SU-DHL-6 (cell line): ENCODE measurements at regions not wholly inside any gene's neighbourhood (a gene's known extent, or its start where the extent isn't known, plus 50 kb on each side); places are given as distances from the start of the nearest gene placed in this dataset.

Source experiments
- H2AFZ ChIP-seq: fragments of 200-600 bp; sonication (generic); 2 replicates; pipeline ENCODE4 v1.6.1; 2014; ENCODE audit warnings: low read depth, mild to moderate bottlenecking, moderate library complexity, mixed read lengths, antibody characterized with exemption, low read length; ENCODE audit not compliant: severe bottlenecking
- H3F3A ChIP-seq: fragments of 200-600 bp; shearing (Covaris generic); 2 replicates; pipeline ENCODE4 v1.6.0; 2016; ENCODE audit warnings: antibody characterized with exemption, mild to moderate bottlenecking; ENCODE audit not compliant: insufficient read depth
- H3K27ac ChIP-seq: fragments of 200-600 bp; sonication (generic); 2 replicates; pipeline ENCODE4 v1.5.1; 2016; ENCODE audit warnings: low read depth, mild to moderate bottlenecking, low read length, moderate library complexity, mixed read lengths
- H3K27me3 ChIP-seq: fragments of 200-600 bp; sonication (generic), shearing (Covaris generic); 2 replicates; pipeline ENCODE4 v1.6.0; 2014; ENCODE audit warnings: mild to moderate bottlenecking, low read length
- H3K36me3 ChIP-seq: fragments of 200-600 bp; sonication (generic); 2 replicates; pipeline ENCODE4 v1.6.1; 2014; ENCODE audit warnings: mild to moderate bottlenecking, low read length, mixed read lengths
- H3K4me2 ChIP-seq: fragments of 300-600, 200-600 bp; shearing (Covaris generic), sonication (generic); 2 replicates; pipeline ENCODE4 v1.6.0; 2014; ENCODE audit warnings: low read length, low read depth, mild to moderate bottlenecking; ENCODE audit not compliant: poor library complexity, severe bottlenecking
- H3K4me3 ChIP-seq: fragments of 200-600 bp; sonication (generic); 2 replicates; pipeline ENCODE4 v1.5.1; 2014; ENCODE audit warnings: antibody characterized with exemption, low read length, mild to moderate bottlenecking, mixed read lengths; ENCODE audit not compliant: insufficient read depth, poor library complexity, severe bottlenecking
- H3K79me2 ChIP-seq: fragments of 200-600 bp; sonication (generic); 2 replicates; pipeline ENCODE4 v1.6.1; 2014; ENCODE audit warnings: mild to moderate bottlenecking, low read length, moderate library complexity; ENCODE audit not compliant: insufficient read depth
- H3K9ac ChIP-seq: fragments of 200-600 bp; sonication (generic); 2 replicates; pipeline ENCODE4 v1.7.0; 2014; ENCODE audit warnings: mild to moderate bottlenecking, low read length
- H3K9me2 ChIP-seq: fragments of 200-600 bp; sonication (generic); replicated peaks from 2 replicates; pipeline ENCODE4 v1.6.1; 2014; ENCODE audit warnings: low read length; ENCODE audit not compliant: insufficient read depth
- H3K9me3 ChIP-seq: fragments of 200-600 bp; sonication (generic); 2 replicates; pipeline ENCODE4 v1.6.1; 2014; ENCODE audit warnings: low read length, mixed read lengths; ENCODE audit not compliant: insufficient read depth
- H4K20me1 ChIP-seq: fragments of 200-600 bp; sonication (generic); 2 replicates; pipeline ENCODE4 v1.6.1; 2014; ENCODE audit warnings: low read depth, mild to moderate bottlenecking, antibody characterized with exemption, low read length, moderate library complexity, mixed read lengths
- CTCF ChIP-seq: fragments of 200-600 bp; sonication (generic); IDR thresholded peaks from one replicate; pipeline ENCODE4 v1.5.1; 2017; ENCODE audit warnings: antibody characterized with exemption, mild to moderate bottlenecking, low read length, moderate library complexity; ENCODE audit not compliant: insufficient read depth, poor library complexity, severe bottlenecking
- EZH2phosphoT487 ChIP-seq: fragments of 200-600 bp; sonication (generic), shearing (Covaris generic); conservative IDR thresholded peaks from 2 replicates; pipeline ENCODE4 v1.6.1; 2018; ENCODE audit warnings: mild to moderate bottlenecking, antibody characterized with exemption, low read length, moderate library complexity, mixed read lengths

GRCh38 chr2:43080571-43081021 lies 145.8 kb downstream of the ZFP36L2 start:
- no peaks in the 10 kb centered on the region for H3F3A ChIP-seq

GRCh38 chr2:43078781-43079755 lies 147.3 kb downstream of the ZFP36L2 start:
- Histone ChIP-seq H3K27ac (no peak overlapping the region), H3F3A (no peaks in the 10 kb centered on the region), H3K4me3 (no peak overlapping the region), H3K9me3 (no peaks in the 10 kb centered on the region), H3K79me2 (no peaks in the 10 kb centered on the region), H3K4me2 (no peak overlapping the region), H3K9ac (no peak overlapping the region), H3K36me3 (no peaks in the 10 kb centered on the region), H2AFZ (no peak overlapping the region), H3K27me3 (no peaks in the 10 kb centered on the region), H4K20me1 (no peaks in the 10 kb centered on the region), H3K9me2 (no peaks in the 10 kb centered on the region)
- TF ChIP-seq EZH2phosphoT487 (no peak), CTCF (no peak)

More at GRCh38 chr2:43080571-43081021, 145.8 kb downstream of the ZFP36L2 start:
- Histone ChIP-seq H3K9me3 (no peaks in the 10 kb centered on the region), H3K9me2 (no peaks in the 10 kb centered on the region), H3K27me3 (no peaks in the 10 kb centered on the region), H3K36me3 (no peaks in the 10 kb centered on the region), H2AFZ (no peak overlapping the region), H3K27ac (no peak overlapping the region), H4K20me1 (no peaks in the 10 kb centered on the region), H3K9ac (no peak overlapping the region), H3K4me3 (no peak overlapping the region), H3K4me2 (no peak overlapping the region), H3K79me2 (no peaks in the 10 kb centered on the region)
- TF ChIP-seq EZH2phosphoT487 (no peak), CTCF (no peak)

GRCh38 chr2:43078301-43078700 lies 148.1 kb downstream of the ZFP36L2 start:
- Histone ChIP-seq H3K9me2 (no peaks in the 10 kb centered on the region), H3K4me2 (no peak overlapping the region), H2AFZ (no peak overlapping the region), H3K36me3 (no peaks in the 10 kb centered on the region), H3K27me3 (no peaks in the 10 kb centered on the region), H3K9ac (no peak overlapping the region), H3K9me3 (no peaks in the 10 kb centered on the region), H3F3A (no peaks in the 10 kb centered on the region), H3K27ac (no peak overlapping the region), H3K79me2 (no peaks in the 10 kb centered on the region), H4K20me1 (no peaks in the 10 kb centered on the region), H3K4me3 (no peak overlapping the region)
- no peak for TF ChIP-seq EZH2phosphoT487
- TF ChIP-seq CTCF: no peak
